K562 (cell line): ENCODE measurements at regions not wholly inside any gene's neighbourhood (a gene's known extent, or its start where the extent isn't known, plus 50 kb on each side); places are given as distances from the start of the nearest gene placed in this dataset.
A peak's percentile ranks its signal among the peaks of the same experiment; 100 is the strongest.

Experiments
- ARNT ChIP-seq, 2 experiments: fragments of 450-650 bp; IDR thresholded peaks; 2 replicates each; pipeline ENCODE4 v1.6.1; 2016; ENCODE audit warnings: mild to moderate bottlenecking in 1 of 2
- CCAR2 ChIP-seq: fragments of 200-400 bp; formaldehyde crosslinking; IDR thresholded peaks from 2 replicates; pipeline ENCODE4 v1.6.1; 2017; ENCODE audit warnings: mild to moderate bottlenecking, low read depth, low read length
- DIDO1 ChIP-seq: fragments of 450-650 bp; IDR thresholded peaks from 2 replicates; pipeline ENCODE4 v1.6.1; 2016; ENCODE audit warnings: low read depth, missing biosample characterization, missing genetic modification characterization
- ELF4 ChIP-seq: fragments of 450-650 bp; formaldehyde crosslinking; IDR thresholded peaks from 2 replicates; pipeline ENCODE4 v1.4.0; 2022; ENCODE audit warnings: missing genetic modification characterization
- EP300 ChIP-seq: IDR thresholded peaks from 2 replicates; pipeline ENCODE4 v1.6.1; 2012; ENCODE audit warnings: low read length, improper control_type of control experiment
- ETV6 ChIP-seq, 3 experiments: fragments of 150-350 bp in 1 of 3; sonication (generic) in 1 of 3; formaldehyde crosslinking in 1 of 3; IDR thresholded peaks; 2 replicates each; pipeline versions ENCODE4 v1.6.1 to v1.8.0; 2014 to 2022; ENCODE audit warnings: borderline replicate concordance in 2 of 3, low read depth in 2 of 3, antibody characterized with exemption in 1 of 3, low read length in 1 of 3, mild to moderate bottlenecking in 1 of 3, missing genetic modification reagents in 1 of 3
- HNRNPH1 ChIP-seq: fragments of 200-400 bp; formaldehyde crosslinking; optimal IDR thresholded peaks from 2 replicates; pipeline ENCODE3; 2017; ENCODE audit warnings: low read depth, mild to moderate bottlenecking, low read length, moderate library complexity
- KDM5B ChIP-seq: fragments of 200-600 bp; sonication (generic); IDR thresholded peaks from 2 replicates; pipeline ENCODE4 v1.6.1; 2012; ENCODE audit warnings: low read depth, mild to moderate bottlenecking, moderate library complexity, low read length, control low read depth, inconsistent platforms; ENCODE audit not compliant: insufficient replicate concordance
- MCM3 ChIP-seq: fragments of 450-650 bp; IDR thresholded peaks from 2 replicates; pipeline ENCODE4 v1.6.1; 2016
- NUFIP1 ChIP-seq: fragments of 450-650 bp; IDR thresholded peaks from 2 replicates; pipeline ENCODE4 v1.6.1; 2018; ENCODE audit not compliant: partially characterized antibody
- RNF2 ChIP-seq: sonication (generic); IDR thresholded peaks from 2 replicates; pipeline ENCODE4 v1.6.1; 2016
- SIRT6 ChIP-seq: IDR thresholded peaks from one replicate; pipeline ENCODE4 v1.6.1; 2012; ENCODE audit warnings: low read depth, mild to moderate bottlenecking, control low read depth, inconsistent platforms, low read length, moderate library complexity
- SIX5 ChIP-seq, 2 experiments: IDR thresholded peaks; 2 replicates each; pipeline ENCODE4 v1.6.1; 2011; ENCODE audit warnings: low read length in 2 of 2, borderline replicate concordance in 1 of 2, low read depth in 1 of 2, mild to moderate bottlenecking in 1 of 2, moderate library complexity in 1 of 2; ENCODE audit not compliant: insufficient read depth in 1 of 2
- SMAD1 ChIP-seq: fragments of 150-350 bp; IDR thresholded peaks from 2 replicates; pipeline ENCODE4 v1.6.1; 2014; ENCODE audit warnings: low read length, low read depth; ENCODE audit not compliant: partially characterized antibody
- TAL1 ChIP-seq: fragments of 450-650 bp; IDR thresholded peaks from 2 replicates; pipeline ENCODE4 v1.6.1; 2016; ENCODE audit warnings: mild to moderate bottlenecking
- THRAP3 ChIP-seq: fragments of 450-650 bp; IDR thresholded peaks from 2 replicates; pipeline ENCODE4 v1.6.1; 2016; ENCODE audit warnings: mild to moderate bottlenecking, inconsistent platforms, borderline replicate concordance
- THRB ChIP-seq: fragments of 450-650 bp; formaldehyde crosslinking; conservative IDR thresholded peaks from 2 replicates; pipeline ENCODE4 v1.4.0; 2022; ENCODE audit warnings: mild to moderate bottlenecking, missing genetic modification characterization
- ZNF212 ChIP-seq: fragments of 450-650 bp; formaldehyde crosslinking; IDR thresholded peaks from 2 replicates; pipeline ENCODE4 v1.4.0; 2020; ENCODE audit warnings: mild to moderate bottlenecking
- ZNF41 ChIP-seq: fragments of 250-450 bp; sonication (Bioruptor Pico); conservative IDR thresholded peaks from 2 replicates; pipeline ENCODE4 v1.4.0; 2020; ENCODE audit warnings: mild to moderate bottlenecking
- ZNF444 ChIP-seq: fragments of 250-450 bp; sonication (Bioruptor Pico); IDR thresholded peaks from 2 replicates; pipeline ENCODE4 v1.4.0; 2020; ENCODE audit warnings: mild to moderate bottlenecking, moderate library complexity
- TF ChIP-seq, protein P1 (sequence below): fragments of 250-450 bp; sonication (Bioruptor Pico); IDR thresholded peaks from 2 replicates; pipeline ENCODE4 v1.5.0; 2021; ENCODE audit warnings: mild to moderate bottlenecking, borderline replicate concordance
- TF ChIP-seq, protein P2 (sequence below): fragments of 450-650 bp; IDR thresholded peaks from 2 replicates; pipeline ENCODE4 v1.6.1; 2017; ENCODE audit warnings: antibody characterized with exemption, mild to moderate bottlenecking

- TF ChIP-seq, protein P1, sequence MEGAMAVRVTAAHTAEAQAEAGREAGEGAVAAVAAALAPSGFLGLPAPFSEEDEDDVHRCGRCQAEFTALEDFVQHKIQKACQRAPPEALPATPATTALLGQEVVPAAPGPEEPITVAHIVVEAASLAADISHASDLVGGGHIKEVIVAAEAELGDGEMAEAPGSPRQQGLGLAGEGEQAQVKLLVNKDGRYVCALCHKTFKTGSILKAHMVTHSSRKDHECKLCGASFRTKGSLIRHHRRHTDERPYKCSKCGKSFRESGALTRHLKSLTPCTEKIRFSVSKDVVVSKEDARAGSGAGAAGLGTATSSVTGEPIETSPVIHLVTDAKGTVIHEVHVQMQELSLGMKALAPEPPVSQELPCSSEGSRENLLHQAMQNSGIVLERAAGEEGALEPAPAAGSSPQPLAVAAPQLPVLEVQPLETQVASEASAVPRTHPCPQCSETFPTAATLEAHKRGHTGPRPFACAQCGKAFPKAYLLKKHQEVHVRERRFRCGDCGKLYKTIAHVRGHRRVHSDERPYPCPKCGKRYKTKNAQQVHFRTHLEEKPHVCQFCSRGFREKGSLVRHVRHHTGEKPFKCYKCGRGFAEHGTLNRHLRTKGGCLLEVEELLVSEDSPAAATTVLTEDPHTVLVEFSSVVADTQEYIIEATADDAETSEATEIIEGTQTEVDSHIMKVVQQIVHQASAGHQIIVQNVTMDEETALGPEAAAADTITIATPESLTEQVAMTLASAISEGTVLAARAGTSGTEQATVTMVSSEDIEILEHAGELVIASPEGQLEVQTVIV (CRISPR knock-in tag) = no peak
- TF ChIP-seq THRAP3 = no peak
- TF ChIP-seq NUFIP1 = no peak
- no peak for TF ChIP-seq ZNF212 (CRISPR knock-in tag)
- no peak for TF ChIP-seq SIRT6
- no peak for TF ChIP-seq THRB
- TF ChIP-seq MCM3 = no peak
- TF ChIP-seq ZNF444 = no peak
- TF ChIP-seq ELF4 (CRISPR knock-in tag) = no peak
- no peak for TF ChIP-seq ZNF41 (CRISPR knock-in tag)
- TF ChIP-seq ARNT (IDR thresholded peaks at IDR 0.05) = no peak
- peak; percentile 27 for TF ChIP-seq EP300
- TF ChIP-seq SMAD1 = no peak
- TF ChIP-seq, protein P2, sequence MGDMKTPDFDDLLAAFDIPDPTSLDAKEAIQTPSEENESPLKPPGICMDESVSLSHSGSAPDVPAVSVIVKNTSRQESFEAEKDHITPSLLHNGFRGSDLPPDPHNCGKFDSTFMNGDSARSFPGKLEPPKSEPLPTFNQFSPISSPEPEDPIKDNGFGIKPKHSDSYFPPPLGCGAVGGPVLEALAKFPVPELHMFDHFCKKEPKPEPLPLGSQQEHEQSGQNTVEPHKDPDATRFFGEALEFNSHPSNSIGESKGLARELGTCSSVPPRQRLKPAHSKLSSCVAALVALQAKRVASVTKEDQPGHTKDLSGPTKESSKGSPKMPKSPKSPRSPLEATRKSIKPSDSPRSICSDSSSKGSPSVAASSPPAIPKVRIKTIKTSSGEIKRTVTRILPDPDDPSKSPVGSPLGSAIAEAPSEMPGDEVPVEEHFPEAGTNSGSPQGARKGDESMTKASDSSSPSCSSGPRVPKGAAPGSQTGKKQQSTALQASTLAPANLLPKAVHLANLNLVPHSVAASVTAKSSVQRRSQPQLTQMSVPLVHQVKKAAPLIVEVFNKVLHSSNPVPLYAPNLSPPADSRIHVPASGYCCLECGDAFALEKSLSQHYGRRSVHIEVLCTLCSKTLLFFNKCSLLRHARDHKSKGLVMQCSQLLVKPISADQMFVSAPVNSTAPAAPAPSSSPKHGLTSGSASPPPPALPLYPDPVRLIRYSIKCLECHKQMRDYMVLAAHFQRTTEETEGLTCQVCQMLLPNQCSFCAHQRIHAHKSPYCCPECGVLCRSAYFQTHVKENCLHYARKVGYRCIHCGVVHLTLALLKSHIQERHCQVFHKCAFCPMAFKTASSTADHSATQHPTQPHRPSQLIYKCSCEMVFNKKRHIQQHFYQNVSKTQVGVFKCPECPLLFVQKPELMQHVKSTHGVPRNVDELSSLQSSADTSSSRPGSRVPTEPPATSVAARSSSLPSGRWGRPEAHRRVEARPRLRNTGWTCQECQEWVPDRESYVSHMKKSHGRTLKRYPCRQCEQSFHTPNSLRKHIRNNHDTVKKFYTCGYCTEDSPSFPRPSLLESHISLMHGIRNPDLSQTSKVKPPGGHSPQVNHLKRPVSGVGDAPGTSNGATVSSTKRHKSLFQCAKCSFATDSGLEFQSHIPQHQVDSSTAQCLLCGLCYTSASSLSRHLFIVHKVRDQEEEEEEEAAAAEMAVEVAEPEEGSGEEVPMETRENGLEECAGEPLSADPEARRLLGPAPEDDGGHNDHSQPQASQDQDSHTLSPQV = no peak
- TF ChIP-seq DIDO1 (tag) = no peak
- no peak for TF ChIP-seq SIX5 (IDR thresholded peaks at IDR 0.05; ENCODE audit: borderline replicate concordance in 1 of 2, insufficient read depth in 1 of 2, low read depth in 1 of 2, low read length in 2 of 2)
- TF ChIP-seq TAL1 = peak; percentile 38
- no peak for TF ChIP-seq HNRNPH1
- no peak for TF ChIP-seq ETV6 (IDR thresholded peaks at IDR 0.05; ENCODE audit: borderline replicate concordance in 1 of 2, low read depth in 2 of 2, low read length in 1 of 2)
- no peak for TF ChIP-seq ETV6 (CRISPR knock-in tag; IDR thresholded peaks at IDR 0.05; ENCODE audit: borderline replicate concordance)
- no peak for TF ChIP-seq KDM5B
- no peak for TF ChIP-seq CCAR2
- TF ChIP-seq RNF2 = no peak
These were observed 1002.0 kb downstream of the REEP3 start (continued) for GRCh38 chr10:64523065-64523759.
